H9 (cell line): ENCODE measurements at regions not wholly inside any gene's neighbourhood (a gene's known extent, or its start where the extent isn't known, plus 50 kb on each side); places are given as distances from the start of the nearest gene placed in this dataset.

ENCODE experiments used
- DNase-seq: peaks from one replicate; pipeline ENCODE4 v3.0.0-alpha.2; 2017
- H2AFZ ChIP-seq: one replicate; pipeline ENCODE4 v1.6.1; 2013; ENCODE audit warnings: mild to moderate bottlenecking, low read length, control low read depth, moderate library complexity
- H2AK5ac ChIP-seq: 2 replicates; pipeline ENCODE4 v1.6.1; 2013; ENCODE audit warnings: low read length, control low read depth, mixed read lengths; ENCODE audit not compliant: insufficient read length
- H2BK120ac ChIP-seq: one replicate; pipeline ENCODE4 v1.6.1; 2013; ENCODE audit warnings: low read depth, mild to moderate bottlenecking, low read length, control low read depth, inconsistent platforms; ENCODE audit not compliant: poor library complexity, severe bottlenecking
- H2BK12ac ChIP-seq: 2 replicates; pipeline ENCODE4 v1.6.1; 2013; ENCODE audit warnings: low read length, control low read depth, mixed read lengths, low read depth; ENCODE audit not compliant: insufficient read length
- H2BK15ac ChIP-seq: 2 replicates; pipeline ENCODE4 v1.6.1; 2013; ENCODE audit warnings: low read depth, low read length, control low read depth
- H2BK20ac ChIP-seq: one replicate; pipeline ENCODE4 v1.6.1; 2013; ENCODE audit warnings: low read depth, mild to moderate bottlenecking, low read length, control low read depth, inconsistent platforms; ENCODE audit not compliant: poor library complexity, severe bottlenecking
- H2BK5ac ChIP-seq: 2 replicates; pipeline ENCODE4 v1.6.1; 2013; ENCODE audit warnings: low read length, control low read depth, mixed read lengths; ENCODE audit not compliant: insufficient read length
- H3K14ac ChIP-seq: 2 replicates; pipeline ENCODE4 v1.6.1; 2013; ENCODE audit warnings: low read length, control low read depth; ENCODE audit not compliant: insufficient read depth
- H3K18ac ChIP-seq: 2 replicates; pipeline ENCODE4 v1.6.1; 2013; ENCODE audit warnings: low read depth, mild to moderate bottlenecking, mixed read lengths, low read length, control low read depth; ENCODE audit not compliant: insufficient read length
- H3K23ac ChIP-seq: 2 replicates; pipeline ENCODE4 v1.6.1; 2013; ENCODE audit warnings: low read length, control low read depth, mixed read lengths, low read depth; ENCODE audit not compliant: insufficient read length
- H3K23me2 ChIP-seq: 2 replicates; pipeline ENCODE4 v1.6.1; 2013; ENCODE audit warnings: low read depth, mild to moderate bottlenecking, mixed read lengths, low read length, control low read depth; ENCODE audit not compliant: insufficient read length, poor library complexity, severe bottlenecking
- H3K27ac ChIP-seq: 2 replicates; pipeline ENCODE4 v1.5.1; 2013; ENCODE audit warnings: low read length, control low read depth, mixed read lengths, low read depth; ENCODE audit not compliant: insufficient read length
- H3K27me3 ChIP-seq: 2 replicates; pipeline ENCODE4 v1.6.1; 2013; ENCODE audit warnings: low read length, control low read depth, inconsistent platforms; ENCODE audit not compliant: insufficient read depth
- H3K4ac ChIP-seq: 2 replicates; pipeline ENCODE4 v1.6.1; 2013; ENCODE audit warnings: low read depth, mild to moderate bottlenecking, control low read depth, inconsistent platforms, low read length, moderate library complexity
- H3K4me1 ChIP-seq: 2 replicates; pipeline ENCODE4 v1.6.1; 2013; ENCODE audit warnings: low read length, control low read depth, inconsistent platforms; ENCODE audit not compliant: insufficient read depth
- H3K4me2 ChIP-seq: 2 replicates; pipeline ENCODE4 v1.6.1; 2013; ENCODE audit warnings: low read length, control low read depth, mixed read lengths; ENCODE audit not compliant: insufficient read length, insufficient read depth
- H3K56ac ChIP-seq: 2 replicates; pipeline ENCODE4 v1.6.1; 2013; ENCODE audit warnings: low read depth, mild to moderate bottlenecking, mixed read lengths, low read length, control low read depth; ENCODE audit not compliant: insufficient read length
- H3K79me1 ChIP-seq: 2 replicates; pipeline ENCODE4 v1.6.1; 2013; ENCODE audit warnings: low read depth, mild to moderate bottlenecking, moderate library complexity, low read length, control low read depth, inconsistent platforms; ENCODE audit not compliant: insufficient read depth, poor library complexity, severe bottlenecking
- H3K79me2 ChIP-seq: 2 replicates; pipeline ENCODE4 v1.6.1; 2013; ENCODE audit warnings: low read length, control low read depth, inconsistent platforms; ENCODE audit not compliant: insufficient read depth
- H3K9ac ChIP-seq: 2 replicates; pipeline ENCODE4 v1.6.1; 2013; ENCODE audit warnings: low read length, control low read depth, mixed read lengths; ENCODE audit not compliant: insufficient read length; ENCODE audit errors: extremely low read depth
- H3K9me3 ChIP-seq: one replicate; pipeline ENCODE4 v1.6.1; 2013; ENCODE audit warnings: low read depth, low read length, inconsistent platforms; ENCODE audit not compliant: control insufficient read depth
- H3T11ph ChIP-seq: one replicate; pipeline ENCODE4 v1.6.1; 2013; ENCODE audit warnings: mild to moderate bottlenecking, low read length, control low read depth, inconsistent platforms
- H4K20me1 ChIP-seq: one replicate; pipeline ENCODE4 v1.6.1; 2013; ENCODE audit not compliant: control insufficient read depth, insufficient read length, insufficient read depth
- H4K5ac ChIP-seq: 2 replicates; pipeline ENCODE4 v1.6.1; 2013; ENCODE audit warnings: low read depth, mild to moderate bottlenecking, mixed read lengths, low read length, control low read depth; ENCODE audit not compliant: insufficient read length
- H4K8ac ChIP-seq: replicated peaks from 2 replicates; pipeline ENCODE4 v1.6.1; 2013; ENCODE audit warnings: low read length, control low read depth, mixed read lengths, low read depth; ENCODE audit not compliant: insufficient read length
- H4K91ac ChIP-seq: 2 replicates; pipeline ENCODE4 v1.6.1; 2013; ENCODE audit warnings: low read depth, mild to moderate bottlenecking, moderate library complexity, mixed read lengths, low read length, control low read depth; ENCODE audit not compliant: insufficient read length
- H3K27ac Mint-ChIP-seq, 3 experiments: 2 replicates in 2 of 3; 3 replicates in 1 of 3; pipeline ENCODE4 v1.8.0; 2020 to 2021; ENCODE audit warnings: mixed read lengths in 3 of 3, mild to moderate bottlenecking in 1 of 3, moderate library complexity in 1 of 3
- H3K27me3 Mint-ChIP-seq: 2 replicates; pipeline ENCODE4 v1.8.0; 2021; ENCODE audit warnings: low read depth, mild to moderate bottlenecking, moderate library complexity, mixed read lengths
- H3K36me3 Mint-ChIP-seq, 3 experiments: 2 replicates in 2 of 3; 3 replicates in 1 of 3; pipeline ENCODE4 v1.8.0; 2020 to 2021; ENCODE audit warnings: low read depth in 3 of 3, mixed read lengths in 3 of 3; ENCODE audit not compliant: insufficient read depth in 1 of 3
- H3K4me1 Mint-ChIP-seq, 2 experiments: 2 replicates each; pipeline ENCODE4 v1.8.0; 2020; ENCODE audit warnings: mixed read lengths in 2 of 2
- H3K4me3 Mint-ChIP-seq, 2 experiments: 2 replicates in 1 of 2; 3 replicates in 1 of 2; pipeline ENCODE4 v1.8.0; 2020 to 2021; ENCODE audit warnings: mild to moderate bottlenecking in 2 of 2, mixed read lengths in 2 of 2, moderate library complexity in 1 of 2
- H3K9me3 Mint-ChIP-seq, 2 experiments: 2 replicates in 1 of 2; 3 replicates in 1 of 2; pipeline ENCODE4 v1.8.0; 2020; ENCODE audit warnings: mild to moderate bottlenecking in 2 of 2, mixed read lengths in 2 of 2, moderate library complexity in 1 of 2
- WGBS: extraction: QIAGEN DNeasy Blood & Tissue Kit; methylation state at CpG from one replicate; pipeline ENCODE4 v1.1.7; 2013; ENCODE audit warnings: missing lambda C conversion rate, low lambda C conversion rate, mixed read lengths; ENCODE audit not compliant: insufficient read length; ENCODE audit errors: extremely low coverage; 5-methylcytosine and 5-hydroxymethylcytosine counted together
- TF ChIP-seq, protein P1 (sequence below): fragments of 200-600 bp; sonication (generic); conservative IDR thresholded peaks from 3 replicates; pipeline ENCODE4 v1.8.0; 2021; ENCODE audit warnings: antibody characterized with exemption, mild to moderate bottlenecking

DNA sequence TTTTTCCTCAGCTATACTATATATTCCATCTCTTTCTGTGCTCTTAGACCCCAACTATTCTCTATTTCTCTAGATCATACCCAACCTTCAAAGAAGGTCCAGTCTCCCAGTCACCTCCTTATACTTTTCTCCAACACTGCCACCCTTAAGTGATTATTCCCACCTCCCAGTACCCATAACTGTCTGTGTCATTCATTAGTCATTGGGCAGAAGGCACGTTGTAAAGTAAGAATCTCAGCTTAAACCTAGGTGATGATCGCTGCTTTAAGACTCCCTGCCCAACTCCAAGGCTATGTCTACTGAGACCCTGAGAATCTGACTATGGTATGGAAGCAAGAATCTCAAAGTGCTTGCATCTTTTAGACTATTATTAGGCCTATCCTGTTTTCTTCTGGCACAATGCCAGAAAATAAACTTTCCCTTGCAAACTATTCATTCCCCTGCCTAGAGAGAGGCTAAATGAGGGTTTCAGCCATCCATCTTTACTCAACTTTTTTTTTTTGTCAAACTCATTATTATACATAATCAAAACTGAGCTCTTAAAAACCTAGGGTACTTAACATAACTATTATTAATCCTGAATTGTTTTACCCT, 174.3 kb upstream of the DPT start:
- H3K4me1 Mint-ChIP-seq, result peaks cover 0 to 3% of the 10 kb centered on the region in 2 experiments; a peak in 3 of 4 replicates
- H2BK15ac ChIP-seq, result no peak overlapping the region
- no peaks in the 10 kb centered on the region for H3K4me1 ChIP-seq
- H3K9me3 ChIP-seq, result no peaks in the 10 kb centered on the region
- no peaks in the 10 kb centered on the region for H4K20me1 ChIP-seq
- H3K27me3 ChIP-seq, result no peaks in the 10 kb centered on the region
- no peak overlapping the region for H4K8ac ChIP-seq
- H2BK5ac ChIP-seq, result no peak overlapping the region
- H4K91ac ChIP-seq, result no peak overlapping the region
- H3T11ph ChIP-seq, result no peak overlapping the region
- no peak overlapping the region for H3K4ac ChIP-seq
- no peak overlapping the region for H2BK20ac ChIP-seq
- no peaks in the 10 kb centered on the region for H3K27me3 Mint-ChIP-seq
- no peak overlapping the region for H3K14ac ChIP-seq
- H3K36me3 Mint-ChIP-seq, result no peaks in the 10 kb centered on the region
- H3K23me2 ChIP-seq, result no peaks in the 10 kb centered on the region
- H3K4me3 Mint-ChIP-seq, result no peak overlapping the region
- H3K4me2 ChIP-seq, result no peak overlapping the region
- no peaks in the 10 kb centered on the region for H3K79me2 ChIP-seq
- H2AK5ac ChIP-seq, result no peak overlapping the region
- H2BK12ac ChIP-seq, result no peak overlapping the region
- no CpG with 5 or more reads among the region's 2 CpGs for WGBS
- H3K9ac ChIP-seq, result no peak overlapping the region
- no peak overlapping the region for H2BK120ac ChIP-seq
- H3K79me1 ChIP-seq, result no peaks in the 10 kb centered on the region
- H3K23ac ChIP-seq, result no peak overlapping the region
- no peak overlapping the region for H4K5ac ChIP-seq
- no peak overlapping the region for H3K56ac ChIP-seq
- no peak overlapping the region for H2AFZ ChIP-seq
- DNase-seq, result no peak
- no peaks in the 10 kb centered on the region; a peak in 1 of 5 replicates for H3K9me3 Mint-ChIP-seq
- TF ChIP-seq, protein P1, sequence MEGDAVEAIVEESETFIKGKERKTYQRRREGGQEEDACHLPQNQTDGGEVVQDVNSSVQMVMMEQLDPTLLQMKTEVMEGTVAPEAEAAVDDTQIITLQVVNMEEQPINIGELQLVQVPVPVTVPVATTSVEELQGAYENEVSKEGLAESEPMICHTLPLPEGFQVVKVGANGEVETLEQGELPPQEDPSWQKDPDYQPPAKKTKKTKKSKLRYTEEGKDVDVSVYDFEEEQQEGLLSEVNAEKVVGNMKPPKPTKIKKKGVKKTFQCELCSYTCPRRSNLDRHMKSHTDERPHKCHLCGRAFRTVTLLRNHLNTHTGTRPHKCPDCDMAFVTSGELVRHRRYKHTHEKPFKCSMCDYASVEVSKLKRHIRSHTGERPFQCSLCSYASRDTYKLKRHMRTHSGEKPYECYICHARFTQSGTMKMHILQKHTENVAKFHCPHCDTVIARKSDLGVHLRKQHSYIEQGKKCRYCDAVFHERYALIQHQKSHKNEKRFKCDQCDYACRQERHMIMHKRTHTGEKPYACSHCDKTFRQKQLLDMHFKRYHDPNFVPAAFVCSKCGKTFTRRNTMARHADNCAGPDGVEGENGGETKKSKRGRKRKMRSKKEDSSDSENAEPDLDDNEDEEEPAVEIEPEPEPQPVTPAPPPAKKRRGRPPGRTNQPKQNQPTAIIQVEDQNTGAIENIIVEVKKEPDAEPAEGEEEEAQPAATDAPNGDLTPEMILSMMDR, result no peak
- H3K27ac ChIP-seq, result no peak overlapping the region
- H3K18ac ChIP-seq, result no peak overlapping the region
- no peak overlapping the region for H3K27ac Mint-ChIP-seq
